IPS DF 4.7 (cell line): ENCODE measurements at regions not wholly inside any gene's neighbourhood (a gene's known extent, or its start where the extent isn't known, plus 50 kb on each side); places are given as distances from the start of the nearest gene placed in this dataset.
A peak's percentile ranks its signal among the peaks of the same experiment; 100 is the strongest.
"Not testable (repeated sequence)": the region's sequence is repeated elsewhere in the genome, so short reads cannot be mapped to it uniquely, and the experiment has no call there.

Experiments
- DNase-seq: peaks from one replicate; pipeline ENCODE4 v3.0.0-alpha.2; 2013; ENCODE audit warnings: low spot score; ENCODE audit errors: extremely low read depth

DNA sequence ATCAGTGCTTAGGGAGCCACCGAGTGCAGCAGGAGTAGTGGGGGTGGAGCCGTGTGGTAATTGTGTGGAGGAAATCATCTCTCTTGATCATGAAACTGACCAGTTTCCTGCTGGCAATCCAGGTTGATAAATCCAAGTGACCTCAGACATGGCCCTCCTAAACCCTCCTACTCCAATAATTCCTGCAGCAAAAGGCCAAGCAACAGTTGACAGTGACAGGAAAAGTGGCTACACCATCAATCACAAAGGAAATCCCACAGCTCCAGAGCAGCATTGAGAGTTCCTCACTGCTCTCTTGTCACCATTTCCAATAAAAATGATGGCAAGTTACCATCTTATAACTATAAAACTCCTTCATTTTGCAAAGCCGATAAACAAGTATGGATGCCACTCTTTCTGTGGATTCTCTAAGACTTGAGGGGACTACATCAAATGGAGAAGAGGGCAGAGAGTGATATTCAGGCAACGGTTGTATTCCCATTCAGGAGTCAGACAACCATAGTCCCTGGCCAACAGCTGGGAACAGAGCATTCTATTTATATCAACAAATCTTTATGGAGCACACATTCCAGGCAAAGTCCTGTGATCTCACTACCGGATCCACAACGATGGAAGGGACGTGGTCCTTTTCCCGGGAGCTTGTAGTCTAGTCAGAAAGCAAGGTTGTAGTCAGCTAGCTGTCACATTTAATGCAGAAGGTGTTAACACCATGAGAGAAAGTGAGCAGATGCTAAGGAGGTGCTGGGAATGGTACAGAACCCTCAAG lies 312.5 kb upstream of the CTNNB1 start:
- no peak for DNase-seq

DNA sequence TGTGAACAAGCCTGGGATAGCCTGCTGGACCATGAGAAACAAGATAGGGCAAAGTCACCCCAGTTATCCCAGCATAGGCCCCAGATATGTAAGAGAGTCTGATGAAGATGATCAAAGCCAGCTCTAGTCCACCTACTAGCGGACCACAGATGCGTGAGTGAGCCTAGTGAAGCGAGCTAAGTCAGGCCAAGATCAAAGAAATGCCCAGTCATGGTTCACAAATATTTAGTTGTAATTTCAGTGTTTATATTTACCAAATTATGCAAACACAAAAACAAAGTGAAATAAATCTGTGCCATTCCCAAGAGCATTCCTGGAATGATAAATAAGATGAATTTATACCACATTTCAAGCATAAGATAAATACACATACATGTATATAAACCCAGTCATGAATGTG lies 308.1 kb upstream of the CTNNB1 start:
- no peak for DNase-seq

DNA sequence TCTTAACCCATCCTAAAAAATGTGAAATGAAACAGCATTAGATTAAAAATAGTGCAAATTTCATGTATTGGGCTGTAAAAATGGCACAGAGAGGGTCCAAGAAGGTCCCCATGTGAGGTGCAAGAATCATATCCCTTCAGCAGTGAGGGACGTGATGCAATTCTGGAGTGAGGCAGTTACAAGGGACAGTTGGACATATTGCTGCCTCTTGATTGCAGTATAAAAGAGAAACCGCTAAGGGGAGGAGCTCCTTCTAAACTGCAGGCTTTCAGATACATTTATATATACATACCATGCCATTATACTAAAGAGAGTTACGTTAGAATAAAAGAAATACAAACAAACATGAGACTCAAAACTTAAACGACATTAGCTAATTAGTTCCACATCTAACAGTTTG lies 304.2 kb upstream of the CTNNB1 start:
- DNase-seq, result no peak

DNA sequence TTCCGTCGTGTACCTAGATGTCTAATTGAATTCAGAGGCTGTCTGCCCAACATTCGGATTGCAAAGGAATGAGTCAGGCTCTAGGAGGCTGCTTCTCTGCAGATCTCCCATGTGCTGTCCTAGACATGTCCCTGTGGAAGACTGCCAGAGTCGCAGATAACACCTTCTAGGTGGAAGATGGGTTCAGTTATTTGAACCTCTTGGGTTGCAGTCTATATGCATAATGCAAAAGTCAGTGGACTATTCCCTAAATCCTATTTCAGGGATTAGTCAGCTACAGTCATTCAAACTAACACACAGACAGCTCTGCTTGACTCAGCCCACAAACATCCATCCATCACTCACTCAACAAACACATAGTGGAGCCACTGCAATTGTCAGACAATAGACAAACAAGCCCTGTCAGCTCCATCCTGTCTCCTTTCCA lies 300.0 kb upstream of the CTNNB1 start:
- no peak for DNase-seq

DNA sequence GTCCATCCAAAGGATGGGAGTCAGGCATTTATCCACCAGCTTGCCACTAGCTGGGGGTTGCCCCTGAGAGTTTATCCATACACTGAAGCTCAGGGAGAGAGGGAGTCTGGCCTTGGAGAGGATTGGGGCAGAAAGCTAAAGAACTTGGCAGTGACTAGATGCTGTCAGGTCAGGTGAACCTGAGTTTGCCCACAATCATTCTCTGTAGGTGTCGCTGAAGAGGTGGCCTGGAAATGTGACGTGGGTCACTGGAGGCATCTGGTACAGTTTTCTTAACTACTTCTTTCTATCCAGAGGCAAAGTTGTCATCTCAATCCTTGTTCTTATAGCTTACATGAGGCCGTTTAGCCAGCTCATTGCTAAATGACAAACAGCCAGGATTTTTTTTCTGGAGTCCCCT lies 298.0 kb upstream of the CTNNB1 start:
- no peak for DNase-seq

DNA sequence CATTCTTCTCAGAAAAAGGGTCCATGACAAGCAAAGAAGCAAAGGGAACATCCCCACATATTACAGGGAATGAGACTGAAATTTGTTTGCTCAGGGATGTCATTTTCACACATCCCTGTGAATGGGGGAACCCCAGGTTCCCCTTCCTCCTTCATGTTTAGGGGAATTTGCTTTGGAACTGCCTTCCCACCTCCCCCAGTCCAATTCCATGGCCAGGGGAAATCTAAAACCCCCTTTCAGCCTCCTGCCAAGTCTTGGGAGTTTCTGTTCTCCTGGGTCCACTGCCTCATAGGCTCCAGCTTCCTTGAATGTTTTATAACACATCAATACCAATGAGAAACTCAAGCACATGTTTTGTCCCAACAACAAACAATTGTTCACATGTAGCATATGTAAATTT lies 297.5 kb upstream of the CTNNB1 start:
- DNase-seq, result no peak

DNA sequence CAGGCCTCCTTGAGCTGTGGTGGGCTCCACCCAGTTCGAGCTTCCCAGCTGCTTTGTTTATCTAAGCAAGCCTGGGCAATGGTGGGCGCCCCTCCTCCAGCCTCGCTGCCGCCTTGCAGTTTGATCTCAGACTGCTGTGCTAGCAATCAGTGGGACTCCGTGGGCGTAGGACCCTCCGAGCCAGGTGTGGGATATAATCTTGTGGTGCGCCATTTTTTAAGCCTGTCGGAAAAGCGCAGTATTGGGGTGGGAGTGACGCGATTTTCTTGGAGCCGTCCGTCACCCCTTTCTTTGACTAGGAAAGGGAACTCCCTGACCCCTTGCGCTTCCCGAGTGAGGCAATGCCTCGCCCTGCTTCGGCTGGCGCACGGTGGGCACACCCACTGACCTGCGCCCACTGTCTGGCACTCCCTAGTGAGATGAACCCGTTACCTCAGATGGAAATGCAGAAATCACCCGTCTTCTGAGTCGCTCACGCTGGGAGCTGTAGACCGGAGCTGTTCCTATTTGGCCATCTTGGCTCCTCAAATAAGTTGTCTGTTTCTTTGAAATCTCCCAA lies 291.3 kb upstream of the CTNNB1 start:
- DNase-seq, result not testable (repeated sequence)

DNA sequence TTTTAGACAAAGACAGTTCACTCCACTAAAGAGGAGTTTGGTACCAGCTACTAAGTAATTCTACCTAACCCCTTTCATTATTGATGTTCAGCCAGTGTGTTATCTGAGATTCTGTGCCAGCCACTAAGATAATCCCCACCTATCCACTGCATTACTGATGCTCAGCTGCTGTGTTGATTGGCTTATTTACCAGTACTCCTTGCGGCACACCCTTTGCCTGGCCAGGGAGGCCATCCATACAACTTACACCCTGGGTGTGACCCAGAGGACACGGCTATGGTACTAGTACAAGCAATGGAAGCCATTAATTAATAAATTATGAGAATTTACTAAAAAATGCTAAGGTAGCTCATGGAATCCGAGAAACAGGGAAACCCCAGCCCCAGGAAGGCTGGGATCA lies 290.7 kb upstream of the CTNNB1 start:
- no peak for DNase-seq

DNA sequence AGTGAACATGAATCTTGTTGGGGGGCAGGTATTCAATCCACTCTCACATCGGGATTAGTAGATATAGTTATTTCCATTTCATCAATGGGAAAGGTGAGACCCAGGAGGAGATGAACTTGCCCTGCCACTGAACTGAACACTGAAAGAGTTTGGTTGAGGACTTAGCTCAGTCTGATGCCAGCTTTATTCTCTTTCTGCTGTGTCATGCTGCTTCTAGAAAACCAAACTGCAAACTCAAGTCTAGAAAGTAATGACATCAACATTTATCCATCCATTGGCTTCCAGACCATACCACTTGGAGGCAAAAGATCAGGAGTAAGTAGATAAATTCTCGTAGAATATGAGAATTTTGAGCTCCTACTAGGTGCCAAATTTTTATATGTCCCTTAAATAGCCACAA lies 288.0 kb upstream of the CTNNB1 start:
- DNase-seq, result no peak

DNA sequence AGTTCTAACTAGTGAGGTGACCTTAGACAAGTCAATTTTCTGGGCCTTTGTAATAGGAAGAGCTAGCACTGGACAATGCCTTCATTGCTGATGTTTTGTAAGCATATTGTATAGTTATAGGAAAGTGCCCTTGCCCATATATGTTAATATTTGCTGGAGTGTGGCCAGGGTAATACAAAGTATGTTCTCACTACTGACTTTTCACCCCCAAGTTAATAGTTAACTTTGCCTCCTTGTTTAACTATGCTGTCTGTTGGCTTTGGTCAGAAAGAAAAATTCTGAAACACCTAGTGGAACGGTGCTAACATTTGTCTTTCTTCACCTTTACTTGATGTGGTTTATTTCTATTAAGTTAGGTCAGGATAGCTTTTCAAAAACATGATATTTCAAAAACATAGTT lies 287.4 kb upstream of the CTNNB1 start:
- DNase-seq, result no peak

DNA sequence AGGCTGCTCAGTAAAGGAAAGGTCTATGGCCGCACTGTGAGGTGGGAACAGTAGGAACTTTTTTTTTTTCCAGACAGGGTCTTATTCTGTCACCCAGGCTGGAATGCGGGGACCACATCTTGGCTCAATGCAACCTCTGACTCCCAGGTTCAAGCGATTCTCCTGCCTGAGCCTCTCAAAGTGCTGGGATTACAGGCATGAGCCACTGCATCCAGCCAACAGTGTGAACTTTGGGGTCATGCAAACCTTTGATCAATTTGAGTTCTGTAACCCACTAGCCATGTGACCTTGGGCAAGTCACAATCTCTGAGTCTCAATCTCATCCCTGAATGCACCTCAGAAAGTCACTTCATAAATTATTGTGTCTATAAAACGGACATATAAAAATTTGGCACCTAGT lies 286.8 kb upstream of the CTNNB1 start:
- DNase-seq, result no peak

DNA sequence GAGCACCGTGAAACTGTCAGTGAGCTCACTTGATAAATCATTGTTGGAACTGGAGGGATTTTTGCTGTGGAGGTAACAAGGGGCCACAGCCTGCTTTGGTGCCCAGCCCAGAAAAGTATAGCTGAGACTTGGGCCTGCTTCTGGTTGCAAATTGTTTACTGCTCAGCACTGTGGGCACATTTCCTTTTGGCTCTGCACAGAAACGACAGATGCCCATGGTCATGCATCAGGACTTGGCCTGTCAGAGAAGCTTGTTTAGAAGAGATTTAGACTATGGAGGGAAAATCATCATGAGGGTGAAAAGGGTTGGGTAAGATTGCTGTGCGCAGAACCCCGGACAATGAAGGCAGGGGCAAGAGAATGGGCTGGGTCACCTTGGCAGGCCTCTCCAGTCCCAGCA lies 286.1 kb upstream of the CTNNB1 start:
- no peak for DNase-seq

DNA sequence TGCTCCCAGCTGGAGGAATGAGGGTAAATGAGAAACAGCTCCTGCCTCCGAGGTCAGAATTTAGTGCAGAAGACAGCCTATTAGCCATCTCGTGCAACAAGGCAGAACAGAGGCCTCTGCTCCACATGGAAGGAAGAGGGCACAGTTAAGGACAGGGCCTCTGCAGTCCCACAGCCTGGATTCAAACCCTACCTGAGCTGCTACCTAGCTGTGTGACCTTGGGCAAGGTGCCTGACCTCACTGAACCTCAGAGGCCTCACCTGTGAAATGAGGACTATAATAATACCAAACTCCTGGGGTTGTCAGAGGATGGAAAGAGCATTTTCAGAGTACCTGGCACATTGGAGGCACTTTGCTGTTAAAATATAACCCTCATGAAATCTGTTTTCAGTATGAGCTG lies 285.7 kb upstream of the CTNNB1 start:
- DNase-seq, result no peak

DNA sequence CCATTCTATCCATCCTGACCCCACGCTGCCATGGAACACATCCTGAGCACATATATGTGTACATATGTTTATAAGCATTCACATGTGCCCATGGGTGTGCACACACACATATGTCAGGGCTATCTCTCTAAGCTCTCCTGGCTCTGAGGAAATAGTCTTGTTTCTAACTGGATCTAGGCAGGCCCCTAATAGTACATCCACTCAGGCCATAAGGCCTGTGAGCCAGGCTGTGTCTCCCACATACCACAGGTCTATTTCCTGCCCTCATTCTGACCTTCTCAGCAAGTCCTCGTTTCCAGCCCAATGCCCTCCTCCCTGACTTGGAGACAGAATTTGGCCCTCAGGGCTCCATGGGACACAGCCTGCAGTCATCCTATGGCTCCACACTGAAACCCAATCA lies 284.8 kb upstream of the CTNNB1 start:
- DNase-seq, result no peak

DNA sequence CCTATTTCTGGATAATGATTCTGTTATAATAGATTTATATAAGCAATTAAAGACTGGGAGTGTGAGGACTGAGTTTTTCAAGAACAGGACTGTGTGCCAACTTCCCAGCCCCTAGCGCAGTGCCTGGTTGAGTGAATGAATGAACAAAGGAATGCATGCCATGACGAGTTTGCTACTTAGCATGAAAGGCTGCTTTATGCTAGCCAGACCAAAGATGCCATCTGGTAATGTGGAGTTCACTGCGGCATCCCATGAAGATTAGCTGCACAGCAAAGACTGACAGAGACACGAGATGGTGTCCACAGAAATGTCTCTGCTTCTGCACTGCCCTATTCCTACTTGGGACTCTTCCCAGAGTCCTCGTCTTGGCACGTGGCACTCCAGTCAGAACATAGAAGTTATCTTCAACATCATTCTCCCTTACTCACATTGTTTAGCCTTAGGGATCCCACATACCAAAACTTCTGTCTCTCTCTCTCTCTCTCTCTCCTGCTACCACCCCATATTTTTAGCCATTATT lies 283.9 kb upstream of the CTNNB1 start:
- DNase-seq, result no peak

DNA sequence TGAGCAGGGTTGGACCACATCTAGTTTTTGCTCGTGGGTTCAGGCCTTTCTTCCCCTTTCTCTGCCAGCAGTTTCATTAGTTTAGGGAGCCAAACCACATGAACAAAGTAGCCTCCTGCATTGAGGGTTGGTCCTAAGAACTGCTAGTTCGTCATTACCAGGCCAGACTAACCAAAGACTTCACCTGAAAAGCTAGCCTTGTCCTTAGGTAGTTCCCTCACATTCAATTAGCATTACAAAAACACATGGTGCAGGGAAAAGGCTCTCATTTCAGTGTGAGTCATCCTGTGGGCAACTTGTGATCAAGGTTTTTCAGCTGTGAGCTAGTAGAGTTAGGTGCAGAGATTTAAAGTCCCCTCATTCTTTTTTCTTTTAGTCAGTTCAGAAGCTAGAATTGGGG lies 279.3 kb upstream of the CTNNB1 start:
- DNase-seq, result peak; percentile 53

DNA sequence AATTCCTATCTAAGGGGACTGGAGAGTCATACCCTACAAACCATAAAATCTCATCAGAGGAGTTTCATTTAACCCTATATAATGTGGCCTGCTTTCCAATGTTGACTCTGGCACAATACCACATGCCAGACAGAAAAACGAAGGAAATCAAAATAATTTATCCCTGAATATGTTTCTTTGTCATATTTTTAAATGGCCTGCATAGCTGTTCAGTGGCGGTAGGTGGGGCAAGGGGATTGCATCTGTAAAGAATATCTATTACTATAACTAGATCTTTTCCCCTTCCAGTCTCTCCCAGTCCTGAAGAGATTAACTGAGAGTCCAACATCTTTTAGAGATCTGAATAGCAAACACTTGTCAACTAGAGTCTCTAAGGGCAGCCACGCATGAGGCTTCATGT lies 278.1 kb upstream of the CTNNB1 start:
- DNase-seq, result no peak

DNA sequence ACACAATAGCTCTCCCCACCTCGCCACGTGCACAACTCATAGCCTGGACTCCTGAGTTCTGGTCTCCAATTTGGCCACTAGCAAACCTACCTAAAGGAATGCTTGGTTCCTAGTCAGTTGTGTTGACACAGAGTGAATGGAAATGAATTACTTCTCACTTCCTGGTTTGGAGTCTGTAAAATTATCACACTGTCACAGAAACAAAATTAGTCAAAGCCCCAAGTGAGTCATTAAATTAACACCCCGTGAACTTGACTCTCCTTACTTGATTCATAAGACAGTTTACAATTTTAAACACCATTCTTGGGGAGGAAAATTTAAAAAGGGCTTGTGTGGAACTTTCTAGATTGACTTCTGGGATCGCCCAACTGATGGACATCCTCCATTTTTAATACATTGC lies 276.2 kb upstream of the CTNNB1 start:
- no peak for DNase-seq

DNA sequence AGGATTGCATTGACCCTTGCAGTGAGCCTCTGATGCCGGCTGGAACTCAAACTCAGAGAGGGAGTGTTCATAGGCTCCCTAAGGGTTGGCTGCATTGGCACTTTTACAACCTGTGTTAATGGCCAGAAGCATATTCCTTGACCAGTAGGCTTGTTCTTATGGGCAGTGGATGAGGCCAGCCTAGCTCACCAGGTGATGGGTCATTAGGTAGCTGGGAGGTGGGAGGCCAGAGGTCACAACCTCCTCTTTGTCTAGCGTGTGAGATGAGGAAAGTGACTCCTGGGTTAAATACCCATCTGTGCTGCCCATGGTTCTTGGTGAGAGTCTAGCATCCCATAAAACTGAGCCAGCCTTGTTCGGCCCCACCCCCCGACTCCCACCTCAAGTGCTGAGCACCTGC lies 275.7 kb upstream of the CTNNB1 start:
- DNase-seq, result no peak

DNA sequence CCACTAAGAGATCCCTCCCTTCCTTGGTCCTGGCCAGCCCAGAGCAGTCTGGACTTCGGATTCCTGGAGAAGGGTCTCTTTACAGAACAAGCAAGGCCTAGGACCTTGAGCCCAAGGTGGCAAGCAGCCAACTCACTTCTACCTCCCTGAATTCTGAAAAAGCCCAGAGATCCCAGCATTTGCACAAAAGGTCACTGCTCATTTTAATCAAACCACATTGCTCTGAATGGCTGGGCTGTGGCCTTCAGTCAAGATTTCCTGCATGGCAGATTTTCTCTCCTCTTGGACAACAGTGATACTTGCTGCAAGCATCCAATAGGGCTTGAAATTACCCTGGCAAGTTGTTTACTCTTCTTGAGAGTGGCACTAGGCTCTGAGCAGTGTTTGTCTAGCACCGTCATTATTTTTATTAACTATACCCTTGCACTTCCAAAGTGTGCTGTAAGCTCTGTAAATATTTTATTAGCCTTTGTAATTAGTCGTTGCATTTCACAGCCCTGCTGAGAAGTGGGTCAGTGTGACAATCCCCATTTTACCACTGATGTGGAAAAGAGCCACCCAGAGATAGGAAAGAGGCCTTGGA lies 274.7 kb upstream of the CTNNB1 start:
- DNase-seq, result no peak

DNA sequence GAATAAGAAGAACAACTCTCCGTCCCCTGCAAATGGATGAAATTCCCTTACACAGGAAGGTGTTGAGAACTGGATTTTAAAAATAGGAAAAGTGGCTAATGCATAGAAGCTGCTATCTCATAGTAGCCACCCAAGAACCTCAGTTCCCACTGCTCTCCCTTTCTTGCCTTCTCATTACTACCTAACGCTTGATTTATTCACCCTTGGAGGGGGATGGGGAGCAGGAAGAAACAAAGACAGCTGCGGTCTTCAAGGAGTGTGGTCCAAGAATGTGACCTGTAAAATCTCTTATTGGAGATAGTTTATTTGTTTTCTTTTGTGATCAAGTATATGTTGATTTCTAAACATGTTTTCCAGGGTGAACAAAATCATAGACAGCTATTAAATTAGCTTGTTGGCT lies 274.1 kb upstream of the CTNNB1 start:
- DNase-seq, result no peak

DNA sequence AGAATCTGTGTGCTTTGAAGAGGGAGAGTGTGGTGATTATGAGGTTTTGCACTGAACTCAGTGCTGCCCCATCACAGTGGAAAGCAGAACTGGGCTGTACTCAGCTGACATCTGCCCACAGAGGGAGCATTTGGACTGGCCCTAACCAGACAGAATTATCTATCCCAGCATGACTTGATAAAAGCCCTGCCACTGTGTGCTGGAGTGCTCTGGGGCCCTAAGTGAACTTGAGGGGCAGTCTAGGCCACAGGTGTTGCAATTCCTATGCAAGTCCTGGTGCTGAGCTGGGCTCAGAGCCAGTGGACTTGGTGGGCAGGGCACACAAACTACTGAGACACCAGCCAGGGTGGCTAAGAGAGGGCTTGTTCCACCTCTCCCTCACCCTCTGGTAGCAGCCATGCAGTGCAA lies 269.2 kb upstream of the CTNNB1 start:
- DNase-seq, result no peak

DNA sequence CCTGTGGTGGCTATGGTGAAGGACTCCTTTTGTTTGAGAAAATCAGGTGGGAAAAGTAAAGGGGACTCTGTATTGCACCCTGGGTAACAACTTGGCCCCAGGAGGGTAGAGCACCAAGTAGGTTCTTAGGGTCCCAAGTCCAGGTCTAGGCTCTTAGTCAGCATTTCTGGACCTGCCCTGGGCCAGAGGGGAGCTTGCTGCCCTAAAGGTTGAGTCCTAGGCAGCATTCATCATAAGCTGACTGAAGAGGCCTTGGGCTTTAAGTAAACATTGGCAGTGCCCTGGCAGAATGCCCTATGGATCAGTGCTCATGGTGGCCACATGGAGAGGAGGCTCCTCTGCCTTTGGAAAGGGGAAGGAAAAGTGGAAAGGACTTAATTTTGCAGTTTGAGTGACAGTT lies 268.5 kb upstream of the CTNNB1 start:
- DNase-seq, result no peak
